Neural cell (in vitro differentiated cells): ENCODE measurements at regions not wholly inside any gene's neighbourhood (a gene's known extent, or its start where the extent isn't known, plus 50 kb on each side); places are given as distances from the start of the nearest gene placed in this dataset.

Experiments
- H2AFZ ChIP-seq: fragments of 200-600, 300-800 bp; sonication (generic), shearing (Covaris generic); 2 replicates; pipeline ENCODE4 v1.6.0; 2014; ENCODE audit warnings: low read depth, mild to moderate bottlenecking, antibody characterized with exemption, low read length, moderate library complexity
- H3F3A ChIP-seq: fragments of 200-600 bp; shearing (Covaris generic); 2 replicates; pipeline ENCODE4 v1.6.1; 2016; ENCODE audit warnings: mild to moderate bottlenecking, moderate library complexity, mixed read lengths, antibody characterized with exemption, low read length; ENCODE audit not compliant: insufficient read depth, poor library complexity, severe bottlenecking
- H3K27ac ChIP-seq: fragments of 200-600, 300-800 bp; sonication (generic), shearing (Covaris generic); 2 replicates; pipeline ENCODE4 v1.5.1; 2014; ENCODE audit warnings: mild to moderate bottlenecking, low read length, moderate library complexity
- H3K27me3 ChIP-seq: fragments of 300-800, 200-600 bp; sonication (generic), shearing (Covaris generic); 2 replicates; pipeline ENCODE4 v1.6.0; 2014; ENCODE audit warnings: mild to moderate bottlenecking, low read depth, low read length, moderate library complexity; ENCODE audit not compliant: insufficient read depth
- H3K36me3 ChIP-seq: fragments of 300-800, 200-600 bp; sonication (generic), shearing (Covaris generic); 2 replicates; pipeline ENCODE4 v1.5.1; 2014; ENCODE audit warnings: mild to moderate bottlenecking, antibody characterized with exemption, low read length, moderate library complexity; ENCODE audit not compliant: insufficient read depth
- H3K4me2 ChIP-seq: fragments of 300-800, 200-600 bp; sonication (generic), shearing (Covaris generic); 2 replicates; pipeline ENCODE4 v1.6.0; 2014; ENCODE audit warnings: mild to moderate bottlenecking, low read length
- H3K4me3 ChIP-seq: fragments of 300-800, 200-600 bp; sonication (generic), shearing (Covaris generic); 2 replicates; pipeline ENCODE4 v1.5.1; 2014; ENCODE audit warnings: mild to moderate bottlenecking, low read length, moderate library complexity
- H3K79me2 ChIP-seq: fragments of 200-600 bp; shearing (Covaris generic); replicated peaks from 2 replicates; pipeline ENCODE4 v1.6.0; 2014; ENCODE audit warnings: mild to moderate bottlenecking, low read length, moderate library complexity; ENCODE audit not compliant: insufficient read depth
- H3K9ac ChIP-seq: fragments of 300-800, 200-600 bp; sonication (generic), shearing (Covaris generic); 2 replicates; pipeline ENCODE4 v1.6.1; 2016; ENCODE audit warnings: mild to moderate bottlenecking, low read length, mixed read lengths
- H3K9me2 ChIP-seq: fragments of 200-600 bp; shearing (Covaris generic); 2 replicates; pipeline ENCODE4 v1.6.1; 2016; ENCODE audit warnings: mild to moderate bottlenecking, low read length, mixed read lengths; ENCODE audit not compliant: insufficient read depth
- H3K9me3 ChIP-seq: fragments of 200-600, 300-800 bp; sonication (generic), shearing (Covaris generic); 2 replicates; pipeline ENCODE4 v1.6.1; 2016; ENCODE audit warnings: mild to moderate bottlenecking, mixed run types, low read length, moderate library complexity, mixed read lengths
- H4K20me1 ChIP-seq: fragments of 200-600 bp; shearing (Covaris generic); 2 replicates; pipeline ENCODE4 v1.6.1; 2016; ENCODE audit warnings: mild to moderate bottlenecking, mixed run types; ENCODE audit not compliant: insufficient read depth
- EP300 ChIP-seq: fragments of 450-650 bp; conservative IDR thresholded peaks from 2 replicates; pipeline ENCODE4 v1.6.1; 2014; ENCODE audit warnings: antibody characterized with exemption, mild to moderate bottlenecking, moderate library complexity; ENCODE audit not compliant: poor library complexity, severe bottlenecking
- EZH2 ChIP-seq: fragments of 200-600, 300-800 bp; shearing (Covaris generic), sonication (generic); IDR thresholded peaks from 2 replicates; pipeline ENCODE4 v1.6.1; 2014; ENCODE audit warnings: antibody characterized with exemption, low read length, borderline replicate concordance, mild to moderate bottlenecking; ENCODE audit not compliant: insufficient read depth, poor library complexity, severe bottlenecking
- MXI1 ChIP-seq: fragments of 450-650 bp; conservative IDR thresholded peaks from 2 replicates; pipeline ENCODE4 v1.6.1; 2014; ENCODE audit warnings: antibody characterized with exemption, mild to moderate bottlenecking; ENCODE audit not compliant: poor library complexity, severe bottlenecking
- POLR2AphosphoS5 ChIP-seq: IDR thresholded peaks from 2 replicates; pipeline ENCODE4 v1.6.1; 2012
- RAD21 ChIP-seq: fragments of 450-650 bp; conservative IDR thresholded peaks from 2 replicates; pipeline ENCODE4 v1.6.1; 2014; ENCODE audit warnings: antibody characterized with exemption, mild to moderate bottlenecking, moderate library complexity
- SMC3 ChIP-seq: fragments of 450-650 bp; conservative IDR thresholded peaks from 2 replicates; pipeline ENCODE4 v1.6.1; 2014; ENCODE audit warnings: antibody characterized with exemption, mild to moderate bottlenecking, moderate library complexity; ENCODE audit not compliant: poor library complexity
- TAF1 ChIP-seq: IDR thresholded peaks from 2 replicates; pipeline ENCODE4 v1.6.1; 2012; ENCODE audit warnings: low read depth
- TF ChIP-seq, protein P1 (sequence below): fragments of 450-650 bp; IDR thresholded peaks from 2 replicates; pipeline ENCODE4 v1.5.1; 2014; ENCODE audit warnings: antibody characterized with exemption, mild to moderate bottlenecking, moderate library complexity; ENCODE audit not compliant: poor library complexity, severe bottlenecking
- TF ChIP-seq, protein P2 (sequence below): IDR thresholded peaks from 2 replicates; pipeline ENCODE4 v1.6.1; 2012; ENCODE audit warnings: borderline replicate concordance

DNA sequence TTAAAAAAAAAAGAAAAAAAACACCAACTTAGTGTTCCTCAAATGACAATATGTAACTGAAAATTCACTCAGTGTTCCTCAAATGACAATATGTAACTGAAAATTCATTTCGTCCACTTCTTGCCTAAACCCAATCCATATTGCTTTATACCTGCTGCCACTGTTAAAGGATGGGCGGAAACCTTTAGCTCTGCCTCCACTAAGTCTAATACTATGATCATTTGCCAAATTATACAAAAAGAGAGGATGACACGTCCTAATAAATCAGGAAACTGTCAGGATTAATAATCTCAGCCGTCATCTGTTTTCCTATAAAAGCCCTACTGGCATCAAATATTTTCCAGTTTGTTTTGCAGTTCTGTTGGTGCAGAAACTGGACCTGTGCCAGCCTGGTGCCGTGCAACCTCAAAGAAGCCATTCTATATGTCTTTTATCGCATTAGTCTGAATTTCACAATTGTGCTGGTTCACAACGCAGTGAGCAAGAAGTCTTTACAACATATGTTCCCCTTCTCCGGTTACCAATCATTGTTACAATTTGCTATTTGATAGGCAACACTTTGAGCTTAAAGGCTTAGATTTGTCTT is 160.4 kb upstream of the KCNH8 start:
- Histone ChIP-seq H3K79me2 (no peaks in the 10 kb centered on the region), H3K27ac (no peak overlapping the region), H3K9me3 (no peaks in the 10 kb centered on the region), H3K27me3 (no peaks in the 10 kb centered on the region), H3K9me2 (no peaks in the 10 kb centered on the region), H4K20me1 (no peaks in the 10 kb centered on the region), H3K36me3 (no peaks in the 10 kb centered on the region), H3K9ac (no peak overlapping the region), H3F3A (no peaks in the 10 kb centered on the region), H3K4me2 (no peak overlapping the region), H2AFZ (no peak overlapping the region), H3K4me3 (no peak overlapping the region)
- TF ChIP-seq POLR2AphosphoS5 = no peak
- no peak for TF ChIP-seq EP300
- TF ChIP-seq TAF1 = no peak
- no peak for TF ChIP-seq RAD21
- TF ChIP-seq SMC3 = no peak
- TF ChIP-seq MXI1 = no peak
- TF ChIP-seq, protein P1, sequence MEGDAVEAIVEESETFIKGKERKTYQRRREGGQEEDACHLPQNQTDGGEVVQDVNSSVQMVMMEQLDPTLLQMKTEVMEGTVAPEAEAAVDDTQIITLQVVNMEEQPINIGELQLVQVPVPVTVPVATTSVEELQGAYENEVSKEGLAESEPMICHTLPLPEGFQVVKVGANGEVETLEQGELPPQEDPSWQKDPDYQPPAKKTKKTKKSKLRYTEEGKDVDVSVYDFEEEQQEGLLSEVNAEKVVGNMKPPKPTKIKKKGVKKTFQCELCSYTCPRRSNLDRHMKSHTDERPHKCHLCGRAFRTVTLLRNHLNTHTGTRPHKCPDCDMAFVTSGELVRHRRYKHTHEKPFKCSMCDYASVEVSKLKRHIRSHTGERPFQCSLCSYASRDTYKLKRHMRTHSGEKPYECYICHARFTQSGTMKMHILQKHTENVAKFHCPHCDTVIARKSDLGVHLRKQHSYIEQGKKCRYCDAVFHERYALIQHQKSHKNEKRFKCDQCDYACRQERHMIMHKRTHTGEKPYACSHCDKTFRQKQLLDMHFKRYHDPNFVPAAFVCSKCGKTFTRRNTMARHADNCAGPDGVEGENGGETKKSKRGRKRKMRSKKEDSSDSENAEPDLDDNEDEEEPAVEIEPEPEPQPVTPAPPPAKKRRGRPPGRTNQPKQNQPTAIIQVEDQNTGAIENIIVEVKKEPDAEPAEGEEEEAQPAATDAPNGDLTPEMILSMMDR = no peak
- TF ChIP-seq, protein P2, sequence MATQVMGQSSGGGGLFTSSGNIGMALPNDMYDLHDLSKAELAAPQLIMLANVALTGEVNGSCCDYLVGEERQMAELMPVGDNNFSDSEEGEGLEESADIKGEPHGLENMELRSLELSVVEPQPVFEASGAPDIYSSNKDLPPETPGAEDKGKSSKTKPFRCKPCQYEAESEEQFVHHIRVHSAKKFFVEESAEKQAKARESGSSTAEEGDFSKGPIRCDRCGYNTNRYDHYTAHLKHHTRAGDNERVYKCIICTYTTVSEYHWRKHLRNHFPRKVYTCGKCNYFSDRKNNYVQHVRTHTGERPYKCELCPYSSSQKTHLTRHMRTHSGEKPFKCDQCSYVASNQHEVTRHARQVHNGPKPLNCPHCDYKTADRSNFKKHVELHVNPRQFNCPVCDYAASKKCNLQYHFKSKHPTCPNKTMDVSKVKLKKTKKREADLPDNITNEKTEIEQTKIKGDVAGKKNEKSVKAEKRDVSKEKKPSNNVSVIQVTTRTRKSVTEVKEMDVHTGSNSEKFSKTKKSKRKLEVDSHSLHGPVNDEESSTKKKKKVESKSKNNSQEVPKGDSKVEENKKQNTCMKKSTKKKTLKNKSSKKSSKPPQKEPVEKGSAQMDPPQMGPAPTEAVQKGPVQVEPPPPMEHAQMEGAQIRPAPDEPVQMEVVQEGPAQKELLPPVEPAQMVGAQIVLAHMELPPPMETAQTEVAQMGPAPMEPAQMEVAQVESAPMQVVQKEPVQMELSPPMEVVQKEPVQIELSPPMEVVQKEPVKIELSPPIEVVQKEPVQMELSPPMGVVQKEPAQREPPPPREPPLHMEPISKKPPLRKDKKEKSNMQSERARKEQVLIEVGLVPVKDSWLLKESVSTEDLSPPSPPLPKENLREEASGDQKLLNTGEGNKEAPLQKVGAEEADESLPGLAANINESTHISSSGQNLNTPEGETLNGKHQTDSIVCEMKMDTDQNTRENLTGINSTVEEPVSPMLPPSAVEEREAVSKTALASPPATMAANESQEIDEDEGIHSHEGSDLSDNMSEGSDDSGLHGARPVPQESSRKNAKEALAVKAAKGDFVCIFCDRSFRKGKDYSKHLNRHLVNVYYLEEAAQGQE = no peak
- TF ChIP-seq EZH2 = no peak

DNA sequence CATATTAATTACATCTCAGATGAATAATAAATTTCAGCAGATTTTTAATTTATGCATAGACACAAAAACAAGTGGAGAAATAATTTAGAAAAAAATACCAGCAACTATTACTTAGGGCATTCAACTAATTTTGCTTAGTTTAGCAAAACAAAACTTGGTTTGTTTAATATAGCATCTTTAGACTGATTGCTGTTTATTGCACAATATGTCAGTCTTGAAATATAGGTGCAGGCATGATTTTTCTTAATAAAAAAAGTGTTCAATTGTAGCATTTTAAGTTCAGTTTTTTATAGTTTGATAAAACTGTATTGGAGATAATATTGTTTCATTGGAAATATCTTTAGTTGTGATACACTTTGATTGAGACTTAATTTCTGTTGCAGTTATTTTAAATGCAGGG is 161.2 kb upstream of the KCNH8 start:
- no peak overlapping the region for H3K9ac ChIP-seq
- no peaks in the 10 kb centered on the region for H3K36me3 ChIP-seq
- H3K9me3 ChIP-seq = no peaks in the 10 kb centered on the region
- H3K9me2 ChIP-seq = no peaks in the 10 kb centered on the region
- H3F3A ChIP-seq = no peaks in the 10 kb centered on the region
- H3K4me3 ChIP-seq = no peak overlapping the region
- H2AFZ ChIP-seq = no peak overlapping the region
- H3K27me3 ChIP-seq = no peaks in the 10 kb centered on the region
- TF ChIP-seq, protein P2 = no peak
- TF ChIP-seq SMC3 (no peak), EZH2 (no peak), RAD21 (no peak), EP300 (no peak), POLR2AphosphoS5 (no peak), TAF1 (no peak), MXI1 (no peak)
- TF ChIP-seq, protein P1 = no peak
- H3K27ac ChIP-seq = no peak overlapping the region
- no peaks in the 10 kb centered on the region for H3K79me2 ChIP-seq
- H3K4me2 ChIP-seq = no peak overlapping the region
- H4K20me1 ChIP-seq = no peaks in the 10 kb centered on the region
